ENCODE measurements at regions not wholly inside any gene's neighbourhood (a gene's known extent, or its start where the extent isn't known, plus 50 kb on each side); places are given as distances from the start of the nearest gene placed in this dataset.

GRCh38 chr7:41020056-41020455 lies 682.8 kb downstream of the INHBA start:
- Mint-ChIP-seq H3K27ac (ENCODE audit: unreplicated experiment) (no peak overlapping the region), H3K9me3 (no peaks in the 10 kb centered on the region), H3K27me3 (ENCODE audit: low read depth) (no peaks in the 10 kb centered on the region), H3K4me1 (no peaks in the 10 kb centered on the region), H3K4me3 (no peak overlapping the region), H3K36me3 (ENCODE audit: low read depth) (no peaks in the 10 kb centered on the region)
- no peak for DNase-seq (ENCODE audit: low read depth, low spot score)
- no peak for TF ChIP-seq CTCF (conservative IDR thresholded peaks at IDR 0.05)

- Mint-ChIP-seq H3K27me3 (ENCODE audit: low read depth) (no peaks in the 10 kb centered on the region), H3K4me1 (peaks cover 5% of the 10 kb centered on the region)
- TF ChIP-seq CTCF (conservative IDR thresholded peaks at IDR 0.05): no peak
Measured at GRCh38 chr7:41013117-41013516, 689.8 kb downstream of the INHBA start.

GRCh38 chr7:41012041-41012440 lies 690.8 kb downstream of the INHBA start:
- H3K4me3 Mint-ChIP-seq: no peak overlapping the region
- H3K36me3 Mint-ChIP-seq (ENCODE audit: low read depth): no peaks in the 10 kb centered on the region
- H3K9me3 Mint-ChIP-seq: no peaks in the 10 kb centered on the region
- H3K27me3 Mint-ChIP-seq (ENCODE audit: low read depth): no peaks in the 10 kb centered on the region
- peaks cover 9% of the 10 kb centered on the region for H3K4me1 Mint-ChIP-seq
- no peak for DNase-seq (ENCODE audit: low read depth, low spot score)
- no peak for TF ChIP-seq CTCF (conservative IDR thresholded peaks at IDR 0.05)
- H3K27ac Mint-ChIP-seq (ENCODE audit: unreplicated experiment): no peak overlapping the region

More at GRCh38 chr7:41013117-41013516, 689.8 kb downstream of the INHBA start:
- Mint-ChIP-seq H3K9me3 (no peaks in the 10 kb centered on the region), H3K4me3 (no peak overlapping the region), H3K36me3 (ENCODE audit: low read depth) (no peaks in the 10 kb centered on the region), H3K27ac (ENCODE audit: unreplicated experiment) (no peak overlapping the region)
- DNase-seq (ENCODE audit: low read depth, low spot score): no peak

GRCh38 chr7:41010967-41011366 lies 691.9 kb downstream of the INHBA start:
- Mint-ChIP-seq H3K9me3 (peaks cover 3% of the 10 kb centered on the region), H3K36me3 (ENCODE audit: low read depth) (no peaks in the 10 kb centered on the region), H3K27ac (ENCODE audit: unreplicated experiment) (no peak overlapping the region), H3K27me3 (ENCODE audit: low read depth) (no peaks in the 10 kb centered on the region), H3K4me3 (no peak overlapping the region), H3K4me1 (peaks cover 9% of the 10 kb centered on the region)
- TF ChIP-seq CTCF (conservative IDR thresholded peaks at IDR 0.05): no peak
- no peak for DNase-seq (ENCODE audit: low read depth, low spot score)

- H3K4me1 Mint-ChIP-seq: peaks cover 9% of the 10 kb centered on the region
- H3K36me3 Mint-ChIP-seq (ENCODE audit: low read depth): no peaks in the 10 kb centered on the region
- peaks cover 3% of the 10 kb centered on the region for H3K9me3 Mint-ChIP-seq
- H3K27me3 Mint-ChIP-seq (ENCODE audit: low read depth): no peaks in the 10 kb centered on the region
- H3K4me3 Mint-ChIP-seq: no peak overlapping the region
- DNase-seq (ENCODE audit: low read depth, low spot score): no peak
- H3K27ac Mint-ChIP-seq (ENCODE audit: unreplicated experiment): no peak overlapping the region
- TF ChIP-seq CTCF (conservative IDR thresholded peaks at IDR 0.05): no peak
Measured at GRCh38 chr7:41010418-41010817, 692.5 kb downstream of the INHBA start.

- H3K27ac Mint-ChIP-seq (ENCODE audit: unreplicated experiment): no peak overlapping the region
Measured at GRCh38 chr7:41007811-41008210, 695.1 kb downstream of the INHBA start.

More at GRCh38 chr7:41007811-41008210, 695.1 kb downstream of the INHBA start:
- DNase-seq (ENCODE audit: low read depth, low spot score): no peak
- Mint-ChIP-seq H3K4me3 (no peak overlapping the region), H3K9me3 (peaks cover 5% of the 10 kb centered on the region), H3K4me1 (peaks cover 14% of the 10 kb centered on the region), H3K27me3 (ENCODE audit: low read depth) (no peaks in the 10 kb centered on the region), H3K36me3 (ENCODE audit: low read depth) (no peaks in the 10 kb centered on the region)
- no peak for TF ChIP-seq CTCF (conservative IDR thresholded peaks at IDR 0.05)

All from neural crest cell (in vitro differentiated cells).